GM23338 (cell line): ENCODE measurements at regions not wholly inside any gene's neighbourhood (a gene's known extent, or its start where the extent isn't known, plus 50 kb on each side); places are given as distances from the start of the nearest gene placed in this dataset.

ENCODE experiments used
- ATAC-seq: fragments of 200-7000 bp; cut with Tn5 transposase; 3 replicates; pipeline ENCODE4 v1.9.1; 2020
- DNase-seq: peaks from one replicate; pipeline ENCODE4 v3.0.0-alpha.2; 2015; ENCODE audit warnings: low spot score
- H2AFZ ChIP-seq: fragments of 200-600 bp; sonication (generic); 2 replicates; pipeline ENCODE4 v1.8.0; 2016; ENCODE audit warnings: antibody characterized with exemption, mild to moderate bottlenecking, moderate library complexity
- H3F3A ChIP-seq: fragments of 200-600 bp; sonication (generic); replicated peaks from 2 replicates; pipeline ENCODE4 v1.8.0; 2017; ENCODE audit warnings: antibody characterized with exemption, mixed run types, low read depth
- H3K27ac ChIP-seq: fragments of 200-600 bp; sonication (generic); 2 replicates; pipeline ENCODE4 v1.6.1; 2016; ENCODE audit warnings: low read depth
- H3K27me3 ChIP-seq: fragments of 200-600 bp; sonication (generic); 2 replicates; pipeline ENCODE4 v1.8.0; 2016; ENCODE audit warnings: mild to moderate bottlenecking, mixed run types, moderate library complexity; ENCODE audit not compliant: insufficient read depth
- H3K36me3 ChIP-seq: fragments of 200-600 bp; sonication (generic); 2 replicates; pipeline ENCODE4 v1.8.0; 2016; ENCODE audit warnings: mild to moderate bottlenecking; ENCODE audit not compliant: insufficient read depth
- H3K4me1 ChIP-seq: fragments of 200-600 bp; sonication (generic); 2 replicates; pipeline ENCODE4 v1.8.0; 2016; ENCODE audit warnings: mild to moderate bottlenecking, moderate library complexity; ENCODE audit not compliant: insufficient read depth
- H3K4me2 ChIP-seq: fragments of 200-600 bp; sonication (generic); 2 replicates; pipeline ENCODE4 v1.7.1; 2017; ENCODE audit warnings: mixed run types
- H3K4me3 ChIP-seq: fragments of 200-600 bp; sonication (generic); 2 replicates; pipeline ENCODE4 v1.6.1; 2016; ENCODE audit warnings: mixed run types
- H3K79me2 ChIP-seq: fragments of 200-600 bp; sonication (generic); replicated peaks from 2 replicates; pipeline ENCODE4 v1.8.0; 2017; ENCODE audit warnings: mild to moderate bottlenecking; ENCODE audit not compliant: insufficient read depth
- H3K9me2 ChIP-seq: fragments of 200-600 bp; sonication (generic); 2 replicates; pipeline ENCODE4 v1.8.0; 2017; ENCODE audit not compliant: insufficient read depth
- H4K20me1 ChIP-seq: fragments of 200-600 bp; sonication (generic); replicated peaks from 2 replicates; pipeline ENCODE4 v1.8.0; 2017; ENCODE audit warnings: mild to moderate bottlenecking; ENCODE audit not compliant: insufficient read depth
- H3K27ac Mint-ChIP-seq: 2 replicates; pipeline ENCODE4 v1.8.0; 2020; ENCODE audit warnings: inconsistent platforms, mild to moderate bottlenecking, moderate library complexity, mixed read lengths
- H3K27me3 Mint-ChIP-seq: 3 replicates; pipeline ENCODE4 v1.8.0; 2022; ENCODE audit warnings: low read depth, mild to moderate bottlenecking, moderate library complexity, mixed read lengths, inconsistent platforms; ENCODE audit not compliant: insufficient read depth, poor library complexity
- H3K36me3 Mint-ChIP-seq: 3 replicates; pipeline ENCODE4 v1.8.0; 2021; ENCODE audit warnings: low read depth, mild to moderate bottlenecking, inconsistent platforms, moderate library complexity, mixed read lengths
- H3K4me1 Mint-ChIP-seq: 3 replicates; pipeline ENCODE4 v1.8.0; 2020; ENCODE audit warnings: mild to moderate bottlenecking, inconsistent platforms, mixed read lengths
- H3K4me3 Mint-ChIP-seq: 3 replicates; pipeline ENCODE4 v1.8.0; 2021; ENCODE audit warnings: moderate library complexity, mild to moderate bottlenecking, inconsistent platforms, mixed read lengths
- H3K9me3 Mint-ChIP-seq: 3 replicates; pipeline ENCODE4 v1.8.0; 2020; ENCODE audit warnings: moderate library complexity, mild to moderate bottlenecking, inconsistent platforms, mixed read lengths
- EZH2 ChIP-seq: fragments of 200-600 bp; sonication (generic); IDR thresholded peaks from one replicate; pipeline ENCODE4 v1.8.0; 2017; ENCODE audit warnings: antibody characterized with exemption, mild to moderate bottlenecking, low read depth; ENCODE audit not compliant: unreplicated experiment
- EZH2phosphoT487 ChIP-seq: fragments of 200-600 bp; sonication (generic); IDR thresholded peaks from one replicate; pipeline ENCODE4 v1.8.1; 2018; ENCODE audit warnings: antibody characterized with exemption; ENCODE audit not compliant: unreplicated experiment
- NANOG ChIP-seq: IDR thresholded peaks from 2 replicates; pipeline ENCODE4 v1.6.1; 2016; ENCODE audit warnings: antibody characterized with exemption, borderline replicate concordance
- POLR2AphosphoS5 ChIP-seq: IDR thresholded peaks from 2 replicates; pipeline ENCODE4 v1.6.1; 2016; ENCODE audit warnings: antibody characterized with exemption, low read depth
- ZNF331 ChIP-seq: fragments of 250-450 bp; sonication (Bioruptor Pico); IDR thresholded peaks from 2 replicates; pipeline ENCODE4 v1.5.0; 2020; ENCODE audit warnings: low read depth, mild to moderate bottlenecking, moderate library complexity
- TF ChIP-seq, protein P1 (sequence below): fragments of 250-450 bp; sonication (Bioruptor Pico); IDR thresholded peaks from 2 replicates; pipeline ENCODE4 v1.5.0; 2020; ENCODE audit warnings: mild to moderate bottlenecking, moderate library complexity
- TF ChIP-seq, protein P2 (sequence below): IDR thresholded peaks from 2 replicates; pipeline ENCODE4 v1.6.1; 2016; ENCODE audit warnings: antibody characterized with exemption
- TF ChIP-seq, protein P3 (sequence below): IDR thresholded peaks from one replicate; pipeline ENCODE4 v1.6.1; 2018; ENCODE audit warnings: antibody characterized with exemption; ENCODE audit not compliant: unreplicated experiment
- TF ChIP-seq, protein P4 (sequence below), 2 experiments: fragments of 200-600 bp in 1 of 2; sonication (generic) in 1 of 2; conservative IDR thresholded peaks; 2 replicates each; pipeline versions ENCODE4 v1.5.1 to v1.6.1; 2016 to 2017; ENCODE audit warnings: antibody characterized with exemption in 2 of 2, low read depth in 2 of 2, mild to moderate bottlenecking in 2 of 2, moderate library complexity in 1 of 2

DNA sequence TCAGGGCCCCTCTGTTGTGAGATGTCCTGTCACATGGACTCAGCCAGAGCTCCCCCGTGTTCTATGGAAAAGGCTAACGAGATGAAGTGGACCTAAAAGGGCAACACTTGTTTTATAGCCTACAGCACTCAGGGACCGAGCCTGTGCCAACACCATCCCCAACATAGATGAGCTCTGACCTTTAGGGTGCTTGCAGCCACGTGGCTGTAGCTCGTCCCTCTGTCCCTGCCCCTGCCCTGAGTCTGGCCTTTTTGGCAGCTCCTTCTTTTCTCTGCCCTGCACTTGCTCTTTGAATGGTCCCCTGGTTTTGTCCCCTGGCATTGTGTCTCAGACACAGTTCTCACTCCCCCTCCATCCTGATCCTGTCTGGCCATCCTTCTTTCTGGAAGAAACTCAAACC, 81.2 kb upstream of the GDF10 start:
- H4K20me1 ChIP-seq, result no peaks in the 10 kb centered on the region
- H3K27me3 ChIP-seq, result no peaks in the 10 kb centered on the region
- H3K4me1 Mint-ChIP-seq, result peaks cover 5% of the 10 kb centered on the region
- peak overlapping the region; percentile 80 for H2AFZ ChIP-seq
- TF ChIP-seq, protein P1, sequence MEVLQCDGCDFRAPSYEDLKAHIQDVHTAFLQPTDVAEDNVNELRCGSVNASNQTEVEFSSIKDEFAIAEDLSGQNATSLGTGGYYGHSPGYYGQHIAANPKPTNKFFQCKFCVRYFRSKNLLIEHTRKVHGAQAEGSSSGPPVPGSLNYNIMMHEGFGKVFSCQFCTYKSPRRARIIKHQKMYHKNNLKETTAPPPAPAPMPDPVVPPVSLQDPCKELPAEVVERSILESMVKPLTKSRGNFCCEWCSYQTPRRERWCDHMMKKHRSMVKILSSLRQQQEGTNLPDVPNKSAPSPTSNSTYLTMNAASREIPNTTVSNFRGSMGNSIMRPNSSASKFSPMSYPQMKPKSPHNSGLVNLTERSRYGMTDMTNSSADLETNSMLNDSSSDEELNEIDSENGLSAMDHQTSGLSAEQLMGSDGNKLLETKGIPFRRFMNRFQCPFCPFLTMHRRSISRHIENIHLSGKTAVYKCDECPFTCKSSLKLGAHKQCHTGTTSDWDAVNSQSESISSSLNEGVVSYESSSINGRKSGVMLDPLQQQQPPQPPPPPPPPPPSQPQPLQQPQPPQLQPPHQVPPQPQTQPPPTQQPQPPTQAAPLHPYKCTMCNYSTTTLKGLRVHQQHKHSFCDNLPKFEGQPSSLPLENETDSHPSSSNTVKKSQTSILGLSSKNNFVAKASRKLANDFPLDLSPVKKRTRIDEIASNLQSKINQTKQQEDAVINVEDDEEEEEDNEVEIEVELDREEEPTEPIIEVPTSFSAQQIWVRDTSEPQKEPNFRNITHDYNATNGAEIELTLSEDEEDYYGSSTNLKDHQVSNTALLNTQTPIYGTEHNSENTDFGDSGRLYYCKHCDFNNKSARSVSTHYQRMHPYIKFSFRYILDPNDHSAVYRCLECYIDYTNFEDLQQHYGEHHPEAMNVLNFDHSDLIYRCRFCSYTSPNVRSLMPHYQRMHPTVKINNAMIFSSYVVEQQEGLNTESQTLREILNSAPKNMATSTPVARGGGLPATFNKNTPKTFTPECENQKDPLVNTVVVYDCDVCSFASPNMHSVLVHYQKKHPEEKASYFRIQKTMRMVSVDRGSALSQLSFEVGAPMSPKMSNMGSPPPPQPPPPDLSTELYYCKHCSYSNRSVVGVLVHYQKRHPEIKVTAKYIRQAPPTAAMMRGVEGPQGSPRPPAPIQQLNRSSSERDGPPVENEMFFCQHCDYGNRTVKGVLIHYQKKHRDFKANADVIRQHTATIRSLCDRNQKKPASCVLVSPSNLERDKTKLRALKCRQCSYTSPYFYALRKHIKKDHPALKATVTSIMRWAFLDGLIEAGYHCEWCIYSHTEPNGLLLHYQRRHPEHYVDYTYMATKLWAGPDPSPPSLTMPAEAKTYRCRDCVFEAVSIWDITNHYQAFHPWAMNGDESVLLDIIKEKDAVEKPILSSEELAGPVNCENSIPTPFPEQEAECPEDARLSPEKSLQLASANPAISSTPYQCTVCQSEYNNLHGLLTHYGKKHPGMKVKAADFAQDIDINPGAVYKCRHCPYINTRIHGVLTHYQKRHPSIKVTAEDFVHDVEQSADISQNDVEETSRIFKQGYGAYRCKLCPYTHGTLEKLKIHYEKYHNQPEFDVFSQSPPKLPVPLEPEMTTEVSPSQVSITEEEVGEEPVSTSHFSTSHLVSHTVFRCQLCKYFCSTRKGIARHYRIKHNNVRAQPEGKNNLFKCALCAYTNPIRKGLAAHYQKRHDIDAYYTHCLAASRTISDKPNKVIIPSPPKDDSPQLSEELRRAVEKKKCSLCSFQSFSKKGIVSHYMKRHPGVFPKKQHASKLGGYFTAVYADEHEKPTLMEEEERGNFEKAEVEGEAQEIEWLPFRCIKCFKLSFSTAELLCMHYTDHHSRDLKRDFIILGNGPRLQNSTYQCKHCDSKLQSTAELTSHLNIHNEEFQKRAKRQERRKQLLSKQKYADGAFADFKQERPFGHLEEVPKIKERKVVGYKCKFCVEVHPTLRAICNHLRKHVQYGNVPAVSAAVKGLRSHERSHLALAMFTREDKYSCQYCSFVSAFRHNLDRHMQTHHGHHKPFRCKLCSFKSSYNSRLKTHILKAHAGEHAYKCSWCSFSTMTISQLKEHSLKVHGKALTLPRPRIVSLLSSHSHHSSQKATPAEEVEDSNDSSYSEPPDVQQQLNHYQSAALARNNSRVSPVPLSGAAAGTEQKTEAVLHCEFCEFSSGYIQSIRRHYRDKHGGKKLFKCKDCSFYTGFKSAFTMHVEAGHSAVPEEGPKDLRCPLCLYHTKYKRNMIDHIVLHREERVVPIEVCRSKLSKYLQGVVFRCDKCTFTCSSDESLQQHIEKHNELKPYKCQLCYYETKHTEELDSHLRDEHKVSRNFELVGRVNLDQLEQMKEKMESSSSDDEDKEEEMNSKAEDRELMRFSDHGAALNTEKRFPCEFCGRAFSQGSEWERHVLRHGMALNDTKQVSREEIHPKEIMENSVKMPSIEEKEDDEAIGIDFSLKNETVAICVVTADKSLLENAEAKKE (CRISPR knock-in tag), result no peak
- TF ChIP-seq, protein P2, sequence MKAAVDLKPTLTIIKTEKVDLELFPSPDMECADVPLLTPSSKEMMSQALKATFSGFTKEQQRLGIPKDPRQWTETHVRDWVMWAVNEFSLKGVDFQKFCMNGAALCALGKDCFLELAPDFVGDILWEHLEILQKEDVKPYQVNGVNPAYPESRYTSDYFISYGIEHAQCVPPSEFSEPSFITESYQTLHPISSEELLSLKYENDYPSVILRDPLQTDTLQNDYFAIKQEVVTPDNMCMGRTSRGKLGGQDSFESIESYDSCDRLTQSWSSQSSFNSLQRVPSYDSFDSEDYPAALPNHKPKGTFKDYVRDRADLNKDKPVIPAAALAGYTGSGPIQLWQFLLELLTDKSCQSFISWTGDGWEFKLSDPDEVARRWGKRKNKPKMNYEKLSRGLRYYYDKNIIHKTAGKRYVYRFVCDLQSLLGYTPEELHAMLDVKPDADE, result no peak
- TF ChIP-seq ZNF331 (no peak), NANOG (no peak), EZH2 (no peak), POLR2AphosphoS5 (no peak), EZH2phosphoT487 (no peak)
- TF ChIP-seq, protein P3, sequence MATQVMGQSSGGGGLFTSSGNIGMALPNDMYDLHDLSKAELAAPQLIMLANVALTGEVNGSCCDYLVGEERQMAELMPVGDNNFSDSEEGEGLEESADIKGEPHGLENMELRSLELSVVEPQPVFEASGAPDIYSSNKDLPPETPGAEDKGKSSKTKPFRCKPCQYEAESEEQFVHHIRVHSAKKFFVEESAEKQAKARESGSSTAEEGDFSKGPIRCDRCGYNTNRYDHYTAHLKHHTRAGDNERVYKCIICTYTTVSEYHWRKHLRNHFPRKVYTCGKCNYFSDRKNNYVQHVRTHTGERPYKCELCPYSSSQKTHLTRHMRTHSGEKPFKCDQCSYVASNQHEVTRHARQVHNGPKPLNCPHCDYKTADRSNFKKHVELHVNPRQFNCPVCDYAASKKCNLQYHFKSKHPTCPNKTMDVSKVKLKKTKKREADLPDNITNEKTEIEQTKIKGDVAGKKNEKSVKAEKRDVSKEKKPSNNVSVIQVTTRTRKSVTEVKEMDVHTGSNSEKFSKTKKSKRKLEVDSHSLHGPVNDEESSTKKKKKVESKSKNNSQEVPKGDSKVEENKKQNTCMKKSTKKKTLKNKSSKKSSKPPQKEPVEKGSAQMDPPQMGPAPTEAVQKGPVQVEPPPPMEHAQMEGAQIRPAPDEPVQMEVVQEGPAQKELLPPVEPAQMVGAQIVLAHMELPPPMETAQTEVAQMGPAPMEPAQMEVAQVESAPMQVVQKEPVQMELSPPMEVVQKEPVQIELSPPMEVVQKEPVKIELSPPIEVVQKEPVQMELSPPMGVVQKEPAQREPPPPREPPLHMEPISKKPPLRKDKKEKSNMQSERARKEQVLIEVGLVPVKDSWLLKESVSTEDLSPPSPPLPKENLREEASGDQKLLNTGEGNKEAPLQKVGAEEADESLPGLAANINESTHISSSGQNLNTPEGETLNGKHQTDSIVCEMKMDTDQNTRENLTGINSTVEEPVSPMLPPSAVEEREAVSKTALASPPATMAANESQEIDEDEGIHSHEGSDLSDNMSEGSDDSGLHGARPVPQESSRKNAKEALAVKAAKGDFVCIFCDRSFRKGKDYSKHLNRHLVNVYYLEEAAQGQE, result no peak
- TF ChIP-seq, protein P4, sequence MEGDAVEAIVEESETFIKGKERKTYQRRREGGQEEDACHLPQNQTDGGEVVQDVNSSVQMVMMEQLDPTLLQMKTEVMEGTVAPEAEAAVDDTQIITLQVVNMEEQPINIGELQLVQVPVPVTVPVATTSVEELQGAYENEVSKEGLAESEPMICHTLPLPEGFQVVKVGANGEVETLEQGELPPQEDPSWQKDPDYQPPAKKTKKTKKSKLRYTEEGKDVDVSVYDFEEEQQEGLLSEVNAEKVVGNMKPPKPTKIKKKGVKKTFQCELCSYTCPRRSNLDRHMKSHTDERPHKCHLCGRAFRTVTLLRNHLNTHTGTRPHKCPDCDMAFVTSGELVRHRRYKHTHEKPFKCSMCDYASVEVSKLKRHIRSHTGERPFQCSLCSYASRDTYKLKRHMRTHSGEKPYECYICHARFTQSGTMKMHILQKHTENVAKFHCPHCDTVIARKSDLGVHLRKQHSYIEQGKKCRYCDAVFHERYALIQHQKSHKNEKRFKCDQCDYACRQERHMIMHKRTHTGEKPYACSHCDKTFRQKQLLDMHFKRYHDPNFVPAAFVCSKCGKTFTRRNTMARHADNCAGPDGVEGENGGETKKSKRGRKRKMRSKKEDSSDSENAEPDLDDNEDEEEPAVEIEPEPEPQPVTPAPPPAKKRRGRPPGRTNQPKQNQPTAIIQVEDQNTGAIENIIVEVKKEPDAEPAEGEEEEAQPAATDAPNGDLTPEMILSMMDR (conservative IDR thresholded peaks at IDR 0.05; ENCODE audit: low read depth in 2 of 2), result no peak
- ATAC-seq (no peak), DNase-seq (no peak)
- H3K4me3 Mint-ChIP-seq, result no peak overlapping the region
- H3K4me2 ChIP-seq, result no peak overlapping the region
- peaks cover 5% of the 10 kb centered on the region for H3K27me3 Mint-ChIP-seq
- H3K4me1 ChIP-seq, result no peaks in the 10 kb centered on the region
- no peaks in the 10 kb centered on the region for H3K36me3 ChIP-seq
- H3K27ac Mint-ChIP-seq, result no peak overlapping the region
- H3F3A ChIP-seq, result no peaks in the 10 kb centered on the region
- no peaks in the 10 kb centered on the region for H3K9me3 Mint-ChIP-seq
- peaks cover 4% of the 10 kb centered on the region; the same call in 1 of the 2 replicates for H3K9me2 ChIP-seq
- no peaks in the 10 kb centered on the region for H3K79me2 ChIP-seq
- H3K36me3 Mint-ChIP-seq, result no peaks in the 10 kb centered on the region
- no peak overlapping the region for H3K4me3 ChIP-seq
- H3K27ac ChIP-seq, result no peak overlapping the region
